Astrocyte of the spinal cord (primary cell): ENCODE measurements at regions not wholly inside any gene's neighbourhood (a gene's known extent, or its start where the extent isn't known, plus 50 kb on each side); places are given as distances from the start of the nearest gene placed in this dataset.
"Not testable (repeated sequence)": the region's sequence is repeated elsewhere in the genome, so short reads cannot be mapped to it uniquely, and the experiment has no call there.

ENCODE experiments used
- DNase-seq: peaks from one replicate; pipeline ENCODE4 v3.0.0; 2011; ENCODE audit warnings: low read depth, low spot score
- H3K4me3 ChIP-seq: 2 replicates; pipeline ENCODE4 v1.5.1; 2011; ENCODE audit warnings: low read depth, mild to moderate bottlenecking, low read length, moderate library complexity
- in situ Hi-C: cut with HindIII; loops from 2 replicates; pipeline ENCODE4 v1.10.0; 2017; ENCODE audit warnings: low sequenced_read_pairs
- TF ChIP-seq, protein P1 (sequence below): IDR thresholded peaks from 2 replicates; pipeline ENCODE4 v1.5.1; 2012; ENCODE audit warnings: low read depth, mild to moderate bottlenecking, low read length, inconsistent platforms

DNA sequence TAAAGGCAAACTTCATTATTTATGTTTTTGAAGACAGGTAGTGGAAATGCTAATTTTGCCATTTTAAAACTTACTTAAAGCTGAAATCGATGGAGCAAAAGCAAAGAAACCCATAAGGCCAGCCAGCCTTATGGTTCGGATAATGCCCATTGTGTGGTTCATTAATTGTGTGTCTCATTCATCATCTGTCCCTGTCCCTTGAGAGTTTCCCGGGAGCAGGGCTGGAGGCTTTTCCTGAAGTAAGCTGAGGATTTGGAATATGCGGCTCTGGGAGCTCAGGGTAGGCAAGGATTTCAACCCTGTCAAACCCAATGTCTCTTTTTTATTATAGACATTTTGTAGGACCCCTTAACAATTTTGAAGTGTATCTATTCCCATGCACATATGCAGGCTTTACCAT lies 790.0 kb upstream of the KIRREL3 start:
- no peak overlapping the region for H3K4me3 ChIP-seq
- in situ Hi-C loops = no loop called here
- no peak for DNase-seq
- TF ChIP-seq, protein P1, sequence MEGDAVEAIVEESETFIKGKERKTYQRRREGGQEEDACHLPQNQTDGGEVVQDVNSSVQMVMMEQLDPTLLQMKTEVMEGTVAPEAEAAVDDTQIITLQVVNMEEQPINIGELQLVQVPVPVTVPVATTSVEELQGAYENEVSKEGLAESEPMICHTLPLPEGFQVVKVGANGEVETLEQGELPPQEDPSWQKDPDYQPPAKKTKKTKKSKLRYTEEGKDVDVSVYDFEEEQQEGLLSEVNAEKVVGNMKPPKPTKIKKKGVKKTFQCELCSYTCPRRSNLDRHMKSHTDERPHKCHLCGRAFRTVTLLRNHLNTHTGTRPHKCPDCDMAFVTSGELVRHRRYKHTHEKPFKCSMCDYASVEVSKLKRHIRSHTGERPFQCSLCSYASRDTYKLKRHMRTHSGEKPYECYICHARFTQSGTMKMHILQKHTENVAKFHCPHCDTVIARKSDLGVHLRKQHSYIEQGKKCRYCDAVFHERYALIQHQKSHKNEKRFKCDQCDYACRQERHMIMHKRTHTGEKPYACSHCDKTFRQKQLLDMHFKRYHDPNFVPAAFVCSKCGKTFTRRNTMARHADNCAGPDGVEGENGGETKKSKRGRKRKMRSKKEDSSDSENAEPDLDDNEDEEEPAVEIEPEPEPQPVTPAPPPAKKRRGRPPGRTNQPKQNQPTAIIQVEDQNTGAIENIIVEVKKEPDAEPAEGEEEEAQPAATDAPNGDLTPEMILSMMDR = no peak

GRCh38 chr11:127789927-127790326 lies 789.4 kb upstream of the KIRREL3 start:
- no peak overlapping the region for H3K4me3 ChIP-seq
- in situ Hi-C loops = no loop called here
- TF ChIP-seq, protein P1 = peak; percentile 45
- DNase-seq = no peak

GRCh38 chr11:127772938-127773337 lies 772.4 kb upstream of the KIRREL3 start:
- DNase-seq, H3K4me3 ChIP-seq, in situ Hi-C loops: not testable (repeated sequence)

- DNase-seq, H3K4me3 ChIP-seq, in situ Hi-C loops: not testable (repeated sequence)
Measured at GRCh38 chr11:127768931-127769330, 768.4 kb upstream of the KIRREL3 start.

DNA sequence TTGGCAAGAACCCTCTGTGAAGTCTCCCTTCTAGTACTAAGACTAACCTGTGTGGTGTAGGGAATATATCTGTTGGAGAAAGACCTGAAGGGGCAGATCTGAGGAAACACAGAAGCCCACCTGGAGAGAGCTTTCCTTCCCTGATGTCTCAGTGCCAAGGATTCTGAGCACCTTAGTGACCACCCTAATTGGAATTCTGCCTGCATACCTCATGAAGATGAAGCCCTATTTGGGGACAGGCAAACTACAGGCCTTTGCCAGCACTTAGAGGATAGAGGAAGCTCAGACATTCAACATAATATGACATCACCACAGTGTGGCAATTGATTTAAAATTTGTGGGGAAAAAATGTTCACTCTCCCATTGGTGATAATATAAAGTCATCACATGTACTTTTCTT lies 766.2 kb upstream of the KIRREL3 start:
- no peak for DNase-seq
- TF ChIP-seq, protein P1 = no peak
- in situ Hi-C loops = no loop called here
- H3K4me3 ChIP-seq = no peak overlapping the region

DNA sequence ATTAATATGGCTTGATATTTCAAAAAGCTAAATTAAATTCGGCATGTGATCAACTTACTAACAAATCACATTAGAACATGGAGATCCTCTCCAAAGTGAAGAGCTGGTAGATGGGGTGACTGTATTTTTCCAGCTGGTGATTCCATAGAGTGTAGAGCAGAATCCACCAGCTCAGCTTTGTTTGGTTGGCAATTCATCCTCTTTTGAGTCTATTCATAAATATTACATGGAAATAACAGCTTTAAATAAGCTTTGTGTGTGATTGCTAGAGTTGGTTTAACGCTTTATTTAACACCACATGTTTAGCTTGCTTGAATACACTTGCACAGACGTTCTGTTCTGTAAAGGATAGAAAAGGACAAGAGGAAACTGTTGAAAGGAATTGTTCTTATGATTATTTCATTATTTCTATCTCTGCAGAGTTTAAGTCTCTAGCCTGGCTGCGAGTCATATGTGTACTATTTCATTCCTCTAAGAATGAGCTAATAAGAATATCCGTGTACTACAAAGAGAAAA lies 738.3 kb upstream of the KIRREL3 start:
- in situ Hi-C loops = no loop called here
- TF ChIP-seq, protein P1 = no peak
- no peak overlapping the region for H3K4me3 ChIP-seq
- no peak for DNase-seq

- TF ChIP-seq, protein P1 = no peak
- H3K4me3 ChIP-seq = no peak overlapping the region
- DNase-seq = no peak
- in situ Hi-C loops = no loop called here
Measured at GRCh38 chr11:127737499-127737898, 736.9 kb upstream of the KIRREL3 start.

- H3K4me3 ChIP-seq = no peak overlapping the region
- TF ChIP-seq, protein P1 = no peak
- DNase-seq = no peak
- in situ Hi-C loops = no loop called here
Measured at GRCh38 chr11:127733552-127733951, 733.0 kb upstream of the KIRREL3 start.
